Trophoblast cell (in vitro differentiated cells and primary cell): ENCODE measurements at regions not wholly inside any gene's neighbourhood (a gene's known extent, or its start where the extent isn't known, plus 50 kb on each side); places are given as distances from the start of the nearest gene placed in this dataset.

Source experiments
- DNase-seq, 2 donors: peaks; one replicate each; pipeline ENCODE4 v3.0.0-alpha.2; 2016
- H2AFZ ChIP-seq: 2 replicates; pipeline ENCODE4 v1.6.1; 2013; ENCODE audit warnings: low read length, moderate library complexity, mild to moderate bottlenecking; ENCODE audit not compliant: insufficient read depth, poor library complexity
- H2AK5ac ChIP-seq: 2 replicates; pipeline ENCODE4 v1.6.1; 2013; ENCODE audit warnings: mild to moderate bottlenecking, low read length
- H2BK120ac ChIP-seq: 2 replicates; pipeline ENCODE4 v1.6.1; 2013; ENCODE audit warnings: low read length, mild to moderate bottlenecking, moderate library complexity; ENCODE audit not compliant: insufficient read depth, poor library complexity
- H2BK12ac ChIP-seq: 2 replicates; pipeline ENCODE4 v1.6.1; 2013; ENCODE audit warnings: mild to moderate bottlenecking, low read length, moderate library complexity
- H2BK5ac ChIP-seq: 2 replicates; pipeline ENCODE4 v1.6.1; 2013; ENCODE audit warnings: low read length, low read depth, moderate library complexity, mild to moderate bottlenecking; ENCODE audit not compliant: poor library complexity
- H3K14ac ChIP-seq: 2 replicates; pipeline ENCODE4 v1.6.1; 2013; ENCODE audit warnings: mild to moderate bottlenecking, low read length
- H3K18ac ChIP-seq: 2 replicates; pipeline ENCODE4 v1.6.1; 2013; ENCODE audit warnings: mild to moderate bottlenecking, low read length
- H3K23ac ChIP-seq: 2 replicates; pipeline ENCODE4 v1.6.1; 2013; ENCODE audit warnings: low read length
- H3K27ac ChIP-seq: 2 replicates; pipeline ENCODE4 v1.5.1; 2013; ENCODE audit warnings: low read depth, mild to moderate bottlenecking, inconsistent platforms, low read length, moderate library complexity
- H3K27me3 ChIP-seq: 2 replicates; pipeline ENCODE4 v1.6.1; 2013; ENCODE audit warnings: inconsistent platforms, mild to moderate bottlenecking, low read length, moderate library complexity; ENCODE audit not compliant: insufficient read depth
- H3K36me3 ChIP-seq, 2 experiments: 1 replicate in 1 of 2; 2 replicates in 1 of 2; pipeline ENCODE4 v1.6.1; 2013; ENCODE audit warnings: low read length in 2 of 2, mild to moderate bottlenecking in 2 of 2, moderate library complexity in 1 of 2; ENCODE audit not compliant: insufficient read depth in 2 of 2, control insufficient read depth in 1 of 2
- H3K4ac ChIP-seq: 2 replicates; pipeline ENCODE4 v1.6.1; 2013; ENCODE audit warnings: low read depth, mild to moderate bottlenecking, low read length, moderate library complexity
- H3K4me1 ChIP-seq, 2 experiments: 1 replicate in 1 of 2; 2 replicates in 1 of 2; pipeline ENCODE4 v1.6.1; 2013; ENCODE audit warnings: low read length in 2 of 2, mild to moderate bottlenecking in 2 of 2, moderate library complexity in 1 of 2; ENCODE audit not compliant: insufficient read depth in 2 of 2, control insufficient read depth in 1 of 2
- H3K4me2 ChIP-seq: 2 replicates; pipeline ENCODE4 v1.6.1; 2013; ENCODE audit warnings: inconsistent platforms, mild to moderate bottlenecking, low read length, moderate library complexity
- H3K4me3 ChIP-seq: 2 replicates; pipeline ENCODE4 v1.5.1; 2013; ENCODE audit warnings: mild to moderate bottlenecking, low read depth, low read length, inconsistent platforms
- H3K79me1 ChIP-seq: one replicate; pipeline ENCODE4 v1.6.1; 2013; ENCODE audit warnings: low read length
- H3K79me2 ChIP-seq: 2 replicates; pipeline ENCODE4 v1.6.1; 2013; ENCODE audit warnings: low read length, mild to moderate bottlenecking; ENCODE audit not compliant: control insufficient read depth, insufficient read depth, poor library complexity
- H3K9ac ChIP-seq: 2 replicates; pipeline ENCODE4 v1.6.1; 2013; ENCODE audit warnings: mild to moderate bottlenecking, low read length
- H3K9me3 ChIP-seq: 2 replicates; pipeline ENCODE4 v1.6.1; 2013; ENCODE audit warnings: low read depth, mild to moderate bottlenecking, control low read depth, inconsistent platforms, low read length; ENCODE audit not compliant: insufficient read depth
- H4K12ac ChIP-seq: 2 replicates; pipeline ENCODE4 v1.6.1; 2013; ENCODE audit warnings: low read depth, mild to moderate bottlenecking, low read length, moderate library complexity
- H4K8ac ChIP-seq: 2 replicates; pipeline ENCODE4 v1.6.1; 2013; ENCODE audit warnings: low read depth, mild to moderate bottlenecking, low read length, moderate library complexity
- H4K91ac ChIP-seq: one replicate; pipeline ENCODE4 v1.6.1; 2013; ENCODE audit warnings: low read depth, mild to moderate bottlenecking, low read length, moderate library complexity
- WGBS: extraction: QIAGEN DNeasy Blood & Tissue Kit; methylation state at CpG from one replicate; pipeline ENCODE4 v1.1.7; 2013; ENCODE audit warnings: missing lambda C conversion rate; ENCODE audit not compliant: insufficient read length, insufficient coverage; ENCODE audit errors: extremely low coverage; 5-methylcytosine and 5-hydroxymethylcytosine counted together

GRCh38 chr13:47094734-47095434, 198.0 kb upstream of the HTR2A start:
- Histone ChIP-seq H3K27me3 (no peaks in the 10 kb centered on the region), H2AFZ (no peak overlapping the region)
- WGBS, result no CpG with 5 or more reads among the region's 3 CpGs

DNA sequence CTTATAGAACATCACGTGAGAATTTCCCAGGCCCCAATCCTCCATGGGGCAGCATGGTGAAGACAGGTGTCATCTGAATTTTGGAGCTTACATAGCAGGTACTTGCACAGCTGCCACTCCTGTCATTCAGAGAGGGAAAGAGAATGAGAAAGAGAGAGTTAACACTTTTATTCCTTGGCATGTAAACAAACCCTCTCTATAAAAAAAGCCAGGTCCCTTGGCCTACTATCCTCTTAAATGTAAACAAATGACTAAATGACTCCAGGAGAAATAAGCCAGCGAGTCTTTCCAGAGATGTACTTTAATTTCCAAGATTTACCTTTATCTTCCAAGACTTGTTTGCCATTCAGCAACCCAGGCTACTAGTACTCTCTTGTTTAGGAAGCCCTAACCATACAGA, 195.3 kb upstream of the HTR2A start:
- Histone ChIP-seq H3K4ac (no peak overlapping the region), H3K27ac (no peak overlapping the region), H3K9me3 (no peaks in the 10 kb centered on the region), H3K14ac (no peak overlapping the region), H4K8ac (no peak overlapping the region), H3K4me3 (no peak overlapping the region), H4K12ac (no peak overlapping the region), H2BK120ac (no peak overlapping the region), H2AFZ (no peak overlapping the region), H2AK5ac (no peak overlapping the region), H3K9ac (no peak overlapping the region), H3K27me3 (no peaks in the 10 kb centered on the region), H3K36me3 (no peaks in the 10 kb centered on the region), H3K18ac (no peak overlapping the region), H3K4me2 (no peak overlapping the region), H4K91ac (no peak overlapping the region), H3K79me1 (no peaks in the 10 kb centered on the region), H2BK5ac (no peak overlapping the region), H3K23ac (no peak overlapping the region), H2BK12ac (no peak overlapping the region), H3K4me1 (no peaks in the 10 kb centered on the region), H3K79me2 (no peaks in the 10 kb centered on the region)
- no peak for DNase-seq
- no CpG with 5 or more reads among the region's 2 CpGs for WGBS

More at GRCh38 chr13:47094734-47095434, 198.0 kb upstream of the HTR2A start:
- H4K91ac ChIP-seq, result no peak overlapping the region
- no peak overlapping the region for H2AK5ac ChIP-seq
- no peaks in the 10 kb centered on the region for H3K4me1 ChIP-seq
- no peak overlapping the region for H4K8ac ChIP-seq
- no peak overlapping the region for H3K27ac ChIP-seq
- no peak overlapping the region for H3K4me2 ChIP-seq
- no peak overlapping the region for H3K9ac ChIP-seq
- H2BK5ac ChIP-seq, result no peak overlapping the region
- no peak for DNase-seq
- H3K79me2 ChIP-seq, result no peaks in the 10 kb centered on the region
- no peak overlapping the region for H2BK120ac ChIP-seq
- no peak overlapping the region for H4K12ac ChIP-seq
- no peak overlapping the region for H3K4ac ChIP-seq
- H3K4me3 ChIP-seq, result no peak overlapping the region
- H2BK12ac ChIP-seq, result no peak overlapping the region
- H3K14ac ChIP-seq, result no peak overlapping the region
- no peak overlapping the region for H3K23ac ChIP-seq
- H3K9me3 ChIP-seq, result no peaks in the 10 kb centered on the region
- H3K79me1 ChIP-seq, result no peaks in the 10 kb centered on the region
- H3K18ac ChIP-seq, result no peak overlapping the region
- H3K36me3 ChIP-seq, result no peaks in the 10 kb centered on the region

DNA sequence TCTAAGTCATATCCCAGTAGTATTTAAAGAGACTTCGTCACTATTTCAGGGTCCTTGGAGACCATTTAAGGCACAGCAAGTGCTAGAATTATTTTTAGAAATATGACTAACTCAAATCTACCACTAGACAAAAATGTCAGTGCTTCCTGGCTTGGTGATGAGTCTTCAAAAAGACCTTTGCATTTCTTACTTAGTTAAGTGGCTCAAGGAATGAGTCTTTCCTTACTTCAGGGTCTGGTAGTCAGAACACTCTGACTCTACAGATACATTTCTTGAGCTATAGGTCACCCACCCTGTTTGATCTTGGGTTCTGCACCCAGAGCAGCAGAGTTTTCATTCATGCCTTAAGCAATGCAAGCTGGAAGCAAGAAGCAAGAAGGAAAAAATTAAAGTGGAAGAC, 191.0 kb upstream of the HTR2A start:
- Histone ChIP-seq H4K91ac (no peak overlapping the region), H3K4me2 (no peak overlapping the region), H3K27ac (no peak overlapping the region), H3K14ac (no peak overlapping the region), H3K36me3 (no peaks in the 10 kb centered on the region), H3K4ac (no peak overlapping the region), H2BK5ac (no peak overlapping the region), H3K18ac (no peak overlapping the region), H2AK5ac (no peak overlapping the region), H4K12ac (no peak overlapping the region), H3K23ac (no peak overlapping the region), H2BK120ac (no peak overlapping the region), H2AFZ (no peak overlapping the region), H3K79me1 (peaks cover 1% of the 10 kb centered on the region), H3K79me2 (no peaks in the 10 kb centered on the region), H3K4me3 (no peak overlapping the region), H3K9me3 (no peaks in the 10 kb centered on the region), H3K9ac (no peak overlapping the region), H4K8ac (no peak overlapping the region), H2BK12ac (no peak overlapping the region), H3K4me1 (peaks cover 0 to 2% of the 10 kb centered on the region in 2 experiments), H3K27me3 (no peaks in the 10 kb centered on the region)
- no CpG with 5 or more reads among the region's 1 CpG for WGBS
- DNase-seq, result no peak

- Histone ChIP-seq H2BK12ac (no peak overlapping the region), H3K4me2 (no peak overlapping the region), H3K18ac (no peak overlapping the region), H2AK5ac (no peak overlapping the region), H3K27ac (no peak overlapping the region), H2BK120ac (no peak overlapping the region), H4K8ac (no peak overlapping the region), H3K79me1 (peaks cover 1% of the 10 kb centered on the region), H3K9me3 (no peaks in the 10 kb centered on the region), H4K91ac (no peak overlapping the region), H3K36me3 (no peaks in the 10 kb centered on the region), H3K4me1 (peaks cover 0 to 2% of the 10 kb centered on the region in 2 experiments), H3K9ac (no peak overlapping the region), H3K4me3 (no peak overlapping the region), H4K12ac (no peak overlapping the region), H3K14ac (no peak overlapping the region), H3K23ac (no peak overlapping the region), H2AFZ (no peak overlapping the region), H3K79me2 (no peaks in the 10 kb centered on the region), H3K4ac (no peak overlapping the region), H2BK5ac (no peak overlapping the region), H3K27me3 (no peaks in the 10 kb centered on the region)
- WGBS, result no CpG with 5 or more reads among the region's 3 CpGs
- no peak for DNase-seq
Observed at GRCh38 chr13:47087241-47087640, 190.4 kb upstream of the HTR2A start.
